ENCODE measurements at regions not wholly inside any gene's neighbourhood (a gene's known extent, or its start where the extent isn't known, plus 50 kb on each side); places are given as distances from the start of the nearest gene placed in this dataset.

DNA sequence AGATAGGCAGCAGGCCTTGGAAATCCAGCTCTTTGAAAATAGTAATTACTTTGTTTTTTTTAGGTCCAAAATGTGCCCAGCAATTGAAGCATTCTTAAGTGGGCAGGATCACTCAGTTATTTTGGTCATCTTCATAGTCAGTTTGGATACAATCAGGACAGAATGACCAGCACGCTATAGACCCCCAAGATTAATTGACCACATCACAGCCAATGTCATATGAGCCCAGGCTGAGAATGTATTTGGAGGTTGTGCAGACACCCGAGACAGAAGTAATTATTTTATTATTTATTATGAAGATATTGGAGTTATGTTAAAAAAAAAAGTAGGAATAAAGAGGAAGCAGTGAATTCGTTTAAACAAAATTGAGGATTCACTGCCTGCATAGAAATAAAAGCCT, 93.3 kb upstream of the PFKP start:
- TF ChIP-seq POLR2A (IDR thresholded peaks at IDR 0.05) (no peak), POLR2AphosphoS5 (IDR thresholded peaks at IDR 0.05) (no peak), EP300 (IDR thresholded peaks at IDR 0.05) (no peak)
- TF ChIP-seq, protein P1, sequence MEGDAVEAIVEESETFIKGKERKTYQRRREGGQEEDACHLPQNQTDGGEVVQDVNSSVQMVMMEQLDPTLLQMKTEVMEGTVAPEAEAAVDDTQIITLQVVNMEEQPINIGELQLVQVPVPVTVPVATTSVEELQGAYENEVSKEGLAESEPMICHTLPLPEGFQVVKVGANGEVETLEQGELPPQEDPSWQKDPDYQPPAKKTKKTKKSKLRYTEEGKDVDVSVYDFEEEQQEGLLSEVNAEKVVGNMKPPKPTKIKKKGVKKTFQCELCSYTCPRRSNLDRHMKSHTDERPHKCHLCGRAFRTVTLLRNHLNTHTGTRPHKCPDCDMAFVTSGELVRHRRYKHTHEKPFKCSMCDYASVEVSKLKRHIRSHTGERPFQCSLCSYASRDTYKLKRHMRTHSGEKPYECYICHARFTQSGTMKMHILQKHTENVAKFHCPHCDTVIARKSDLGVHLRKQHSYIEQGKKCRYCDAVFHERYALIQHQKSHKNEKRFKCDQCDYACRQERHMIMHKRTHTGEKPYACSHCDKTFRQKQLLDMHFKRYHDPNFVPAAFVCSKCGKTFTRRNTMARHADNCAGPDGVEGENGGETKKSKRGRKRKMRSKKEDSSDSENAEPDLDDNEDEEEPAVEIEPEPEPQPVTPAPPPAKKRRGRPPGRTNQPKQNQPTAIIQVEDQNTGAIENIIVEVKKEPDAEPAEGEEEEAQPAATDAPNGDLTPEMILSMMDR (IDR thresholded peaks at IDR 0.05), result no peak
